AG04450 (cell line): ENCODE measurements at regions not wholly inside any gene's neighbourhood (a gene's known extent, or its start where the extent isn't known, plus 50 kb on each side); places are given as distances from the start of the nearest gene placed in this dataset.

Experiments
- CTCF ChIA-PET: fragments of 300-600, 350-600 bp; formaldehyde crosslinking; extraction: SDS; loops from one replicate; lab custom pipeline; 2022; ENCODE audit warnings: antibody characterized with exemption, inconsistent platforms; lab: Charles Lee
- POLR2A ChIA-PET: fragments of 350-600 bp; formaldehyde crosslinking; extraction: SDS; loops from one replicate; lab custom pipeline; 2021; ENCODE audit warnings: antibody characterized with exemption, inconsistent platforms; lab: Yijun Ruan, JAX
- DNase-seq: peaks from one replicate; pipeline ENCODE4 v3.0.0-alpha.2; 2011; ENCODE audit warnings: low read depth, low spot score
- H3K27ac ChIP-seq: one replicate; pipeline ENCODE4 v1.5.1; 2012; ENCODE audit warnings: low read depth, low read length, control low read depth
- H3K27me3 ChIP-seq: one replicate; pipeline ENCODE4 v1.6.0; 2012; ENCODE audit warnings: low read length; ENCODE audit not compliant: control insufficient read depth, insufficient read depth
- H3K4me3 ChIP-seq: 2 replicates; pipeline ENCODE4 v1.5.1; 2011; ENCODE audit warnings: mild to moderate bottlenecking, low read depth, low read length, control low read depth
- H3K9me3 ChIP-seq: 2 replicates; pipeline ENCODE4 v1.5.1; 2012; ENCODE audit warnings: low read length; ENCODE audit not compliant: control insufficient read depth, insufficient read depth
- TF ChIP-seq, protein P1 (sequence below): IDR thresholded peaks from 2 replicates; pipeline ENCODE4 v1.5.1; 2011; ENCODE audit warnings: low read depth, low read length, control low read depth, inconsistent platforms

- TF ChIP-seq, protein P1, sequence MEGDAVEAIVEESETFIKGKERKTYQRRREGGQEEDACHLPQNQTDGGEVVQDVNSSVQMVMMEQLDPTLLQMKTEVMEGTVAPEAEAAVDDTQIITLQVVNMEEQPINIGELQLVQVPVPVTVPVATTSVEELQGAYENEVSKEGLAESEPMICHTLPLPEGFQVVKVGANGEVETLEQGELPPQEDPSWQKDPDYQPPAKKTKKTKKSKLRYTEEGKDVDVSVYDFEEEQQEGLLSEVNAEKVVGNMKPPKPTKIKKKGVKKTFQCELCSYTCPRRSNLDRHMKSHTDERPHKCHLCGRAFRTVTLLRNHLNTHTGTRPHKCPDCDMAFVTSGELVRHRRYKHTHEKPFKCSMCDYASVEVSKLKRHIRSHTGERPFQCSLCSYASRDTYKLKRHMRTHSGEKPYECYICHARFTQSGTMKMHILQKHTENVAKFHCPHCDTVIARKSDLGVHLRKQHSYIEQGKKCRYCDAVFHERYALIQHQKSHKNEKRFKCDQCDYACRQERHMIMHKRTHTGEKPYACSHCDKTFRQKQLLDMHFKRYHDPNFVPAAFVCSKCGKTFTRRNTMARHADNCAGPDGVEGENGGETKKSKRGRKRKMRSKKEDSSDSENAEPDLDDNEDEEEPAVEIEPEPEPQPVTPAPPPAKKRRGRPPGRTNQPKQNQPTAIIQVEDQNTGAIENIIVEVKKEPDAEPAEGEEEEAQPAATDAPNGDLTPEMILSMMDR, result no peak
- H3K27ac ChIP-seq, result no peak overlapping the region
- ChIA-PET CTCF (no interaction called here), POLR2A (no interaction called here)
- H3K27me3 ChIP-seq, result no peaks in the 10 kb centered on the region
- DNase-seq, result no peak
- H3K4me3 ChIP-seq, result no peak overlapping the region
- H3K9me3 ChIP-seq, result no peaks in the 10 kb centered on the region
Observed at GRCh38 chr7:18302097-18302496, 193.5 kb upstream of the HDAC9 start.

DNA sequence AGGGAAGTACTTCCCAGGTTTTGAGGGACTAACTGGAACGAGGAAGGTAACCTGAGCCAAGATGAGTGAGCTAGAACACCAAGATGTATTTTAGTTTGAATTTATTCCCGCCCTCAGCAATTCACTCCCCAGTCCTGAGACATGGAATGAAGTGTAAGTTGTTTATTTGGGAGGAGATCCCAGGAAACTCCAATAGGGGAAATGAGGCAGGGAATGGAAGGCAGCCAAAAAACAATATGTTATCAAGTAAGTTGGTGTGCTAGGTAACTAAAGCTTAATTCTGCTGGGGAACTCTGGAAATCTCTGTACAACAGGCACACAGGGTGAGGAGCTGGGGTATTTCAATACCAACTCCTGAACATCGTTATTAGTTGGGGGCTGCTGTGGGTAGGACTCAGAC lies 189.7 kb upstream of the HDAC9 start:
- ChIA-PET POLR2A (no interaction called here), CTCF (no interaction called here)
- Histone ChIP-seq H3K27me3 (no peaks in the 10 kb centered on the region), H3K27ac (no peak overlapping the region), H3K4me3 (no peak overlapping the region), H3K9me3 (no peaks in the 10 kb centered on the region)
- TF ChIP-seq, protein P1, result no peak
- DNase-seq, result no peak

DNA sequence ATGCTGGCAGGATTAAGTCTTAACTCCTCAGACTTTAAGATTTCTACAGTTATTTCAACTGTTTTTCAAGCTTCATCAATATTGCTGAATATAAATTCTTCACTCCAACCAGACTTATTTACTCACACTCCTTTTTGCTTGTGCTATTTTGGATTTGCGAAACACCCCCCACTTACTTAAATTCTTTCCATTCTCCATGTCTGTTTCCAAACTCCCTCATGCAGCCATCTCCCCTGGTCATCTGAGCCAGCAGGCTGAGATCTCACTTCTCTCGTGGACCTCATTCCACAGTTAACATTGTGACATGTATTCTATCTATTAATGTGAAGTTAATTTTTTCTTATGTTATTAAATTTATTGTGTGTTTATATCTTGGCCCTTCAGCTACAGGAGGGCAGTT lies 188.9 kb upstream of the HDAC9 start:
- Histone ChIP-seq H3K9me3 (no peaks in the 10 kb centered on the region), H3K27ac (no peak overlapping the region), H3K4me3 (no peak overlapping the region), H3K27me3 (no peaks in the 10 kb centered on the region)
- CTCF ChIA-PET, result no interaction called here
- POLR2A ChIA-PET, result no interaction called here
- TF ChIP-seq, protein P1, result no peak
- no peak for DNase-seq

DNA sequence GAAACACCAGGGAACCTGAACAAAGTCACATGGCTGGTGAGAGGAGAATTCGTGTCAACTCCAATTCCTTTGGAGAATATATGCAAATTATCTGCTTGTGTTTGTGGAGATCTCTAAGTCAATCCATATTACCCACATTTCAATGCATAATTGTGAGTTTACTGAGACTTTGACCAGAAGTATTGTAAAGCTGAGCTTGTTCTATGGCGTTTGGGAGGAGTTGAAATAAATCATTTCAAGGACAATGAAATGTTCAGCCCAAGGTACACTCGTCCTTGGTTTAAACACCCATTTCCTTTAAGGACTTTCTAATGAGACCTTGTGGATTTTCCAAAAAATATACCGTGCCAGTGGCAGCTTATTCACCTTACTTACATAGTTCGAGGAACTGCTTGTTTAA lies 186.6 kb upstream of the HDAC9 start:
- H3K27ac ChIP-seq, result no peak overlapping the region
- no peak for DNase-seq
- TF ChIP-seq, protein P1, result no peak
- ChIA-PET POLR2A (no interaction called here), CTCF (interaction anchor here (0.6 kb wide), 1 partner anchor 36 kb away, joined by 3 read pairs; no protein-coding TSS in a partner anchor)
- H3K9me3 ChIP-seq, result no peaks in the 10 kb centered on the region
- H3K4me3 ChIP-seq, result no peak overlapping the region
- H3K27me3 ChIP-seq, result no peaks in the 10 kb centered on the region

DNA sequence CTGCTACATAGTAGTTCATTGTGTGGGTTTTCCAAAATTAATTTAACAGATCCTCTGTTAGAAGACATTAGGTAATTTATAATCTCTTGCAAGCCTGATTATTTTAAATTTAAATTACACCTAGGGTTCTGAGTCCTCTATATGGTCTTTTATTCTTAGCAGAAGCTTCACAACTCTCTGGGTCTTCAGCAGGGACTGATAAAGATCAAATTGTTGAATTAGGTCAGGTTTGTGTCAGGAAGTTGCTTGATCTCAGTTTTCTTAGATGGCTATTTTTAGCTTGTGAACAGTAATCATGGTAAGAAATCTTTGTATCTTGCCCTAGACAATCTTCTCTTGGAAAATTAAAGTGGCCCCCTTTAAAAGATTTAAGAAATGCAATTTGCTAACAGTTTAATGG lies 183.1 kb upstream of the HDAC9 start:
- no peak overlapping the region for H3K27ac ChIP-seq
- no peaks in the 10 kb centered on the region for H3K9me3 ChIP-seq
- H3K27me3 ChIP-seq, result no peaks in the 10 kb centered on the region
- ChIA-PET POLR2A (no interaction called here), CTCF (interaction anchor here (0.7 kb wide), 1 partner anchor 542 kb away, joined by 3 read pairs; no protein-coding TSS in a partner anchor)
- no peak overlapping the region for H3K4me3 ChIP-seq
- TF ChIP-seq, protein P1, result no peak
- no peak for DNase-seq
